ENCODE measurements at regions not wholly inside any gene's neighbourhood (a gene's known extent, or its start where the extent isn't known, plus 50 kb on each side); places are given as distances from the start of the nearest gene placed in this dataset.

- no peaks in the 10 kb centered on the region for H3K79me1 ChIP-seq (ENCODE audit: insufficient read depth, low read depth, low read length, poor library complexity, severe bottlenecking)
- no peak overlapping the region; the same call in 1 of the 2 replicates for H3K4ac ChIP-seq (ENCODE audit: low read depth, low read length)
- TF ChIP-seq CTCF (conservative IDR thresholded peaks at IDR 0.05) = no peak
- H3K4me2 ChIP-seq (ENCODE audit: insufficient read depth, insufficient read length, low read length) = peak overlapping the region; percentile 40
- H2BK15ac ChIP-seq (ENCODE audit: low read depth, low read length) = no peak overlapping the region
- no peak overlapping the region; the same call in 1 of the 2 replicates for H3K14ac ChIP-seq (ENCODE audit: insufficient read depth, low read length)
- H3K18ac ChIP-seq (ENCODE audit: insufficient read length, low read depth, low read length) = peak overlapping the region; percentile 42
- no peak for DNase-seq
- H3T11ph ChIP-seq (ENCODE audit: low read length) = peak overlapping the region; percentile 89
- no peaks in the 10 kb centered on the region for H4K20me1 ChIP-seq (ENCODE audit: control insufficient read depth, insufficient read depth, insufficient read length)
- no peak overlapping the region for H4K91ac ChIP-seq (ENCODE audit: insufficient read length, low read depth, low read length)
- no peak overlapping the region for H3K23ac ChIP-seq (ENCODE audit: insufficient read length, low read depth, low read length)
- H3K27me3 ChIP-seq (ENCODE audit: insufficient read depth, low read length) = no peaks in the 10 kb centered on the region
- no peaks in the 10 kb centered on the region for H3K79me2 ChIP-seq (ENCODE audit: insufficient read depth, low read length)
- no peak overlapping the region for H2BK20ac ChIP-seq (ENCODE audit: low read depth, low read length, poor library complexity, severe bottlenecking)
- peak overlapping the region; percentile 99 for H3K27ac ChIP-seq (ENCODE audit: insufficient read length, low read depth, low read length)
- WGBS (ENCODE audit: extremely low coverage, insufficient read length, low lambda C conversion rate) = no CpG with 5 or more reads among the region's 4 CpGs
- H3K9me3 ChIP-seq (ENCODE audit: control insufficient read depth, low read depth, low read length) = no peaks in the 10 kb centered on the region
- no peak overlapping the region for H2AK5ac ChIP-seq (ENCODE audit: insufficient read length, low read length)
- H3K4me1 ChIP-seq (ENCODE audit: insufficient read depth, low read length) = peaks cover 8% of the 10 kb centered on the region
- H3K56ac ChIP-seq (ENCODE audit: insufficient read length, low read depth, low read length) = no peak overlapping the region
- no peak overlapping the region for H3K9ac ChIP-seq (ENCODE audit: extremely low read depth, insufficient read length, low read length)
- H3K27me3 Mint-ChIP-seq (ENCODE audit: low read depth) = no peaks in the 10 kb centered on the region
- H2BK12ac ChIP-seq (ENCODE audit: insufficient read length, low read depth, low read length) = no peak overlapping the region
- H4K8ac ChIP-seq (replicated peaks; ENCODE audit: insufficient read length, low read depth, low read length) = no peak overlapping the region
- no peak overlapping the region for H4K5ac ChIP-seq (ENCODE audit: insufficient read length, low read depth, low read length)
- 0 out of 5 replicates have a peak, but pooled peaks cover 0 to under 1% of the 10 kb centered on the region in 2 experiments for H3K9me3 Mint-ChIP-seq
- peak overlapping the region; percentile 5 for H2BK5ac ChIP-seq (ENCODE audit: insufficient read length, low read length)
- no peak overlapping the region for H2AFZ ChIP-seq (ENCODE audit: low read length)
- no peak overlapping the region for H2BK120ac ChIP-seq (ENCODE audit: low read depth, low read length, poor library complexity, severe bottlenecking)
- no peaks in the 10 kb centered on the region for H3K23me2 ChIP-seq (ENCODE audit: insufficient read length, low read depth, low read length, poor library complexity, severe bottlenecking)
- peak overlapping the region; percentile 41 to 68 for H3K4me3 Mint-ChIP-seq
- peak overlapping the region; percentile 96 to 99 (median 97) for H3K27ac Mint-ChIP-seq
- H3K36me3 Mint-ChIP-seq (ENCODE audit: insufficient read depth in 1 of 3, low read depth in 3 of 3) = no peaks in the 10 kb centered on the region; a peak in 1 of 7 replicates
- H3K4me1 Mint-ChIP-seq = peaks cover 58 to 66% of the 10 kb centered on the region in 2 experiments
These were observed 59.3 kb upstream of the LHX8 start for GRCh38 chr1:75074831-75075395.

All from H9 (cell line).